Fibroblast of lung (primary cell): ENCODE measurements at regions not wholly inside any gene's neighbourhood (a gene's known extent, or its start where the extent isn't known, plus 50 kb on each side); places are given as distances from the start of the nearest gene placed in this dataset.
A peak's percentile ranks its signal among the peaks of the same experiment; 100 is the strongest.

Experiments used
- DNase-seq, 2 donors: peaks; one replicate each; pipeline versions ENCODE4 v3.0.0 to v3.0.0-alpha.2; 2010; ENCODE audit warnings: low read depth in 2 of 2
- H2AFZ ChIP-seq: 2 replicates; pipeline ENCODE4 v1.5.1; 2012; ENCODE audit warnings: low read length, control low read depth, inconsistent platforms
- H3K27ac ChIP-seq: 2 replicates; pipeline ENCODE4 v1.5.1; 2011; ENCODE audit warnings: low read length, control low read depth; ENCODE audit not compliant: insufficient read depth
- H3K27me3 ChIP-seq: 2 replicates; pipeline ENCODE4 v1.5.1; 2011; ENCODE audit warnings: mild to moderate bottlenecking, low read length; ENCODE audit not compliant: control insufficient read depth, insufficient read depth
- H3K36me3 ChIP-seq: 2 replicates; pipeline ENCODE4 v1.5.1; 2011; ENCODE audit warnings: low read length; ENCODE audit not compliant: control insufficient read depth, insufficient read depth
- H3K4me1 ChIP-seq: 2 replicates; pipeline ENCODE4 v1.5.1; 2011; ENCODE audit warnings: low read length; ENCODE audit not compliant: control insufficient read depth, insufficient read depth; ENCODE audit errors: extremely low read depth
- H3K4me2 ChIP-seq: 2 replicates; pipeline ENCODE4 v1.5.1; 2011; ENCODE audit warnings: low read length, control low read depth; ENCODE audit not compliant: insufficient read depth; ENCODE audit errors: extremely low read depth
- H3K4me3 ChIP-seq, 4 experiments: fragments of 200-600 bp in 1 of 4; sonication (generic) in 1 of 4; replicated peaks in 1 of 4; 2 replicates each; pipeline ENCODE4 v1.5.1; 2011 to 2016; ENCODE audit warnings: low read length in 4 of 4, low read depth in 3 of 4, mild to moderate bottlenecking in 3 of 4, control low read depth in 2 of 4, inconsistent platforms in 1 of 4, mixed read lengths in 1 of 4; ENCODE audit not compliant: insufficient read depth in 1 of 4; ENCODE audit errors: control extremely low read depth in 1 of 4
- H3K79me2 ChIP-seq: 2 replicates; pipeline ENCODE4 v1.5.1; 2012; ENCODE audit warnings: mild to moderate bottlenecking, low read length, inconsistent platforms; ENCODE audit not compliant: control insufficient read depth, insufficient read depth
- H3K9ac ChIP-seq: 2 replicates; pipeline ENCODE4 v1.5.1; 2011; ENCODE audit warnings: mild to moderate bottlenecking, low read length, control low read depth; ENCODE audit not compliant: insufficient read depth
- H3K9me3 ChIP-seq: 2 replicates; pipeline ENCODE4 v1.5.1; 2012; ENCODE audit warnings: low read depth, low read length; ENCODE audit not compliant: control insufficient read depth, insufficient read depth
- H4K20me1 ChIP-seq: 2 replicates; pipeline ENCODE4 v1.5.1; 2011; ENCODE audit warnings: low read length; ENCODE audit not compliant: control insufficient read depth, insufficient read depth; ENCODE audit errors: extremely low read depth
- EZH2 ChIP-seq: IDR thresholded peaks from 2 replicates; pipeline ENCODE4 v1.5.1; 2012; ENCODE audit warnings: low read length, control low read depth, mild to moderate bottlenecking; ENCODE audit errors: missing control alignments
- TF ChIP-seq, protein P1 (sequence below), 2 donors: IDR thresholded peaks in 1 of 2; conservative IDR thresholded peaks in 1 of 2; 1 replicate in 1 of 2; 2 replicates in 1 of 2; pipeline ENCODE4 v1.5.1; 2011 to 2012; ENCODE audit warnings: low read length in 2 of 2, control low read depth in 1 of 2, inconsistent platforms in 1 of 2, low read depth in 1 of 2, mild to moderate bottlenecking in 1 of 2

DNA sequence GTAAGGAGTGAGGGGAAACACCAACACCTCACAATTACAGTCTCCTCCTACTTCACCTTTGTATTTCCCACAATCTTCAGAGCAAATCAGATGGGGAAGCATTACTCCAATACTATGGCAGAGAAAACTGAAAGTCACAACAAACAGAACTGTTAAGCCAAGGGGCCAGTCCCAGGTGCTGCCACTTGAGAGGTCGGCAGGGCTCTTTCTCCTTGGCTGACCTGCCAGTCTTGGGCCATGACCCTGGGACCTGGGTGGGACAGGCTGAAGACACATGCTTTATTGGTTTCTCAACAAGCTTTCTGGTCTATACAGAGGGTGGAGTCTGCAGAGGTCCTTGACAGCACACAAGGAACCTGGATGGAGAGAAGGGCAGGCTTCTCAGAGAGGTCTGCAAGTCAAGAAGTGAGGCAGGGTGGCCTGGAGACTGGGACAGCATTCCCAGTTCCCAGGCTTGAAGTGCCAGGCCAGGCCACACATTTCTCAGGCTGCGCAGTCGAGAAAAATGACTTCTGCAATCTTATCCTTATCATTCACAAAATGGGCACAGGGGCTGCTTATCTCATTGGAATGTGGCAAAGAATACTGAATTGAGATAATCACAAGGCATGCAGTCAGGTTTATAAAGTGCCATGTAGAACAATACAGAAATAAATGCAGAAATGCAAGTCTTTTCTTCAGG lies 301.0 kb downstream of the CXCL12 start:
- H4K20me1 ChIP-seq = no peaks in the 10 kb centered on the region
- TF ChIP-seq, protein P1, sequence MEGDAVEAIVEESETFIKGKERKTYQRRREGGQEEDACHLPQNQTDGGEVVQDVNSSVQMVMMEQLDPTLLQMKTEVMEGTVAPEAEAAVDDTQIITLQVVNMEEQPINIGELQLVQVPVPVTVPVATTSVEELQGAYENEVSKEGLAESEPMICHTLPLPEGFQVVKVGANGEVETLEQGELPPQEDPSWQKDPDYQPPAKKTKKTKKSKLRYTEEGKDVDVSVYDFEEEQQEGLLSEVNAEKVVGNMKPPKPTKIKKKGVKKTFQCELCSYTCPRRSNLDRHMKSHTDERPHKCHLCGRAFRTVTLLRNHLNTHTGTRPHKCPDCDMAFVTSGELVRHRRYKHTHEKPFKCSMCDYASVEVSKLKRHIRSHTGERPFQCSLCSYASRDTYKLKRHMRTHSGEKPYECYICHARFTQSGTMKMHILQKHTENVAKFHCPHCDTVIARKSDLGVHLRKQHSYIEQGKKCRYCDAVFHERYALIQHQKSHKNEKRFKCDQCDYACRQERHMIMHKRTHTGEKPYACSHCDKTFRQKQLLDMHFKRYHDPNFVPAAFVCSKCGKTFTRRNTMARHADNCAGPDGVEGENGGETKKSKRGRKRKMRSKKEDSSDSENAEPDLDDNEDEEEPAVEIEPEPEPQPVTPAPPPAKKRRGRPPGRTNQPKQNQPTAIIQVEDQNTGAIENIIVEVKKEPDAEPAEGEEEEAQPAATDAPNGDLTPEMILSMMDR (conservative IDR thresholded peaks at IDR 0.05 in 1 of 2, IDR thresholded peaks at IDR 0.05 in 1 of 2; ENCODE audit: low read depth in 1 of 2, low read length in 2 of 2) = no peak
- TF ChIP-seq EZH2 = no peak

GRCh38 chr10:44071479-44071878 lies 313.4 kb downstream of the CXCL12 start:
- Histone ChIP-seq H3K4me3 (no peak overlapping the region), H3K9me3 (no peaks in the 10 kb centered on the region), H4K20me1 (no peaks in the 10 kb centered on the region), H3K79me2 (no peaks in the 10 kb centered on the region), H3K9ac (no peak overlapping the region), H3K4me2 (no peak overlapping the region), H3K36me3 (no peaks in the 10 kb centered on the region), H3K27me3 (no peaks in the 10 kb centered on the region), H3K4me1 (no peaks in the 10 kb centered on the region), H2AFZ (no peak overlapping the region), H3K27ac (no peak overlapping the region)
- DNase-seq = peak; percentile 80 to 87
- TF ChIP-seq EZH2 = no peak
- TF ChIP-seq, protein P1 (conservative IDR thresholded peaks at IDR 0.05 in 1 of 2, IDR thresholded peaks at IDR 0.05 in 1 of 2; ENCODE audit: low read depth in 1 of 2, low read length in 2 of 2) = peak; percentile 10 to 21

More for the DNA sequence above, 301.0 kb downstream of the CXCL12 start:
- H3K4me2 ChIP-seq = no peak overlapping the region
- H3K27ac ChIP-seq = no peak overlapping the region
- H3K4me3 ChIP-seq = no peak overlapping the region
- H3K36me3 ChIP-seq = no peaks in the 10 kb centered on the region
- no peak for DNase-seq
- H3K4me1 ChIP-seq = no peaks in the 10 kb centered on the region
- no peaks in the 10 kb centered on the region for H3K9me3 ChIP-seq
- no peak overlapping the region for H3K9ac ChIP-seq
- H2AFZ ChIP-seq = no peak overlapping the region
- H3K27me3 ChIP-seq = peaks cover 2% of the 10 kb centered on the region
- H3K79me2 ChIP-seq = no peaks in the 10 kb centered on the region

GRCh38 chr10:44070282-44070681 lies 314.6 kb downstream of the CXCL12 start:
- DNase-seq = no peak
- H3K9ac ChIP-seq = no peak overlapping the region
- no peaks in the 10 kb centered on the region for H3K79me2 ChIP-seq
- no peaks in the 10 kb centered on the region for H3K9me3 ChIP-seq
- TF ChIP-seq EZH2 = no peak
- no peak overlapping the region for H3K27ac ChIP-seq
- no peaks in the 10 kb centered on the region for H3K4me1 ChIP-seq
- no peaks in the 10 kb centered on the region for H3K27me3 ChIP-seq
- H3K36me3 ChIP-seq = no peaks in the 10 kb centered on the region
- no peak overlapping the region for H3K4me3 ChIP-seq
- no peak overlapping the region for H2AFZ ChIP-seq
- no peaks in the 10 kb centered on the region for H4K20me1 ChIP-seq
- H3K4me2 ChIP-seq = no peak overlapping the region
